Upper lobe of left lung (tissue), 6 donors: ENCODE measurements at regions not wholly inside any gene's neighbourhood (a gene's known extent, or its start where the extent isn't known, plus 50 kb on each side); places are given as distances from the start of the nearest gene placed in this dataset.
A peak's percentile ranks its signal among the peaks of the same experiment; 100 is the strongest.

Experiments used
- ATAC-seq, 2 donors: fragments of 200-7000 bp; cut with Tn5 transposase; one replicate each; pipeline ENCODE4 v1.9.1; 2022; ENCODE audit warnings: mild to moderate bottlenecking in 2 of 2, moderate library complexity in 2 of 2; ENCODE audit not compliant: low FRiP score in 2 of 2
- DNase-seq, 2 donors: peaks; one replicate each; pipeline ENCODE4 v3.0.0-alpha.2; 2019 to 2020
- H3K27ac ChIP-seq, 4 donors: fragments of 200-600 bp; sonication (generic); one replicate each; pipeline ENCODE4 v1.5.1; 2016 to 2019
- H3K27me3 ChIP-seq, 4 donors: fragments of 200-600 bp; sonication (generic); one replicate each; pipeline ENCODE4 v1.5.1; 2017 to 2019
- H3K36me3 ChIP-seq, 4 donors: fragments of 200-600 bp; sonication (generic); one replicate each; pipeline ENCODE4 v1.5.1; 2016 to 2019
- H3K4me1 ChIP-seq, 4 donors: fragments of 200-600 bp; sonication (generic); one replicate each; pipeline ENCODE4 v1.5.1; 2018 to 2019
- H3K4me3 ChIP-seq, 4 donors: fragments of 200-600 bp; sonication (generic); one replicate each; pipeline ENCODE4 v1.5.1; 2017 to 2019; ENCODE audit warnings: mild to moderate bottlenecking in 2 of 4, moderate library complexity in 1 of 4
- H3K9me3 ChIP-seq, 4 donors: fragments of 200-600 bp; sonication (generic); one replicate each; pipeline ENCODE4 v1.5.1; 2018 to 2019
- EP300 ChIP-seq, 4 donors: sonication (generic); formaldehyde crosslinking; IDR thresholded peaks; one replicate each; pipeline ENCODE4 v1.5.1; 2017; ENCODE audit warnings: antibody characterized with exemption in 4 of 4, control low read depth in 2 of 4
- POLR2A ChIP-seq, 4 donors: fragments of 450-650 bp; IDR thresholded peaks; one replicate each; pipeline ENCODE4 v1.5.1; 2016 to 2017; ENCODE audit warnings: antibody characterized with exemption in 4 of 4, mild to moderate bottlenecking in 2 of 4
- POLR2AphosphoS5 ChIP-seq, 2 donors: sonication (generic); formaldehyde crosslinking; IDR thresholded peaks; one replicate each; pipeline ENCODE4 v1.5.1; 2017; ENCODE audit warnings: antibody characterized with exemption in 2 of 2
- WGBS, 2 donors: methylation state at CpG; one replicate each; pipeline ENCODE4 v1.1.5; 2017 to 2018; 5-methylcytosine and 5-hydroxymethylcytosine counted together
- TF ChIP-seq, protein P1 (sequence below), 6 experiments: fragments of 450-650 bp in 4 of 6; fragments of 200-600 bp in 2 of 6; sonication (generic) in 2 of 6; IDR thresholded peaks; one replicate each; pipeline ENCODE4 v1.5.1; 2016 to 2019; ENCODE audit warnings: antibody characterized with exemption in 6 of 6
- donor health status: DM: no; HTN: no; CAD: no; lungs with moderate emphysema.
- donor health status: DM: no; HTN: yes; CAD: no; lungs with severe emphysema.

DNA sequence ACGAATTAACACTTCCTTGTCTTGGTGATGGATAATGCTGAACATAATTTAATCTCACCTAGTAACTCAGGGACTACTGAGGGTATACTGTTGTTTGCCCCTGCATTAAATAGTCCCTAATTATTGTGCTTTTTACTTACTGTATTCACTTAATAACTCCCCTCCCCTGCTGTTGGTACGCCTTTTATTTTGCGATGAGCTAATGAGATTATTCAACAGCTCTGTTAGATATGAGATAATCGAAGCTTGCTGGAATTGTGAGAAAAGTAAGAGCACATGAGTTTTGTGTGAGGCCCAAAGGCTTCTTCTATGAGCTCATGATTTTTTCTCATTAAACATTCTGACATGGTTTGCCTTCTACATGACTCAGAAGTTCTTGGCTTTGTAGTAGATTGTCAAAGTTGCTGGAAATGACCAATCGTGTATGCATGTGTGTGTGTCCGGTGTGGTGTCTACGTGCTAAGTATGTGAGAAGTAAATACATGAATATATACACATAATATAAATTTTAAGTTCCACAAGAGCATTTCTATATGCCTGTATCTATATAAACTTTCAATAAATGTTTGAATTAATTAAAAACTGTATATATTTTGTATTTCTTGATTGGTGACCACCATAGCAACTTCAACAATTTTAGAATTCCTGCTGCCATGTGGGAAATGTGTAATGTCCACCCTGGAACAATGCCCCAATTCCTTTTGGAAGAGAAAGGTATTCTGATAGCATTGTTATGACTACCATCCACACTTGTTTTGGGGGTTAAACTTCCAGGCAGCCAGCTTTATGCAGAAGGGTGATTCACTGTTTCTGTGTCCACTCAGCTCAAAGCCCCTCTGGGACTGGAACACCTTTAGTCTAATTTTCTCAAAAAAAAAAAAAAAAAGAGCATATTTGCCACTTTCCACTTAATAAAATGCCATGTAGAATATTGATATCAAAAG is 106.2 kb downstream of the SAMD9 start:
- peak in 1 of 2 donors; percentile 88 for ATAC-seq
- 70 to 81% methylated on average over 7 of the region's 7 CpGs for WGBS, 2 donors
- no peaks in the 10 kb centered on the region for H3K36me3 ChIP-seq

DNA sequence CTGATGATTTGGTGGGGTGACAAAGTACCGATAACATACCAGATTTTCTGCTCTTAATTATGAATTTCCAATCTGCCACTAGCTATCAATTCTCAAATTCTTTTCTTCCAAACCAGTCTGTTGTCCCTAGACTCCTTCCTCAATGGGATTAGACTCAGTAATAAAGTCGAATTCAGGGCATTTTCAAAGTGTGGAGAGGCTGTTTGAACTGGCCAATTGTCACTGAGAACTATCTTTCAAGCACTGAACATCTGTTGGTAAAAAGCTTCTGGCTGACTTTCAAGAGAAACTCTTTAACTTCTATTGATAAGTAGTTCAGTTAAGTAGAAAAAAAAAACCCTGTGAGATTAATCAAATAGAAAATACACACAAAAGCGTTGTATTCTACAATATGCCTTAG is 108.9 kb downstream of the SAMD9 start:
- no peaks in the 10 kb centered on the region for H3K36me3 ChIP-seq
- no peak for ATAC-seq
- H3K27ac ChIP-seq, result no peak overlapping the region
- H3K4me1 ChIP-seq, result no peaks in the 10 kb centered on the region
- 66 to 67% methylated on average over 3 of the region's 3 CpGs for WGBS, 2 donors
- TF ChIP-seq POLR2AphosphoS5 (IDR thresholded peaks at IDR 0.05) (no peak), EP300 (IDR thresholded peaks at IDR 0.05) (no peak), POLR2A (IDR thresholded peaks at IDR 0.05) (no peak)
- TF ChIP-seq, protein P1, sequence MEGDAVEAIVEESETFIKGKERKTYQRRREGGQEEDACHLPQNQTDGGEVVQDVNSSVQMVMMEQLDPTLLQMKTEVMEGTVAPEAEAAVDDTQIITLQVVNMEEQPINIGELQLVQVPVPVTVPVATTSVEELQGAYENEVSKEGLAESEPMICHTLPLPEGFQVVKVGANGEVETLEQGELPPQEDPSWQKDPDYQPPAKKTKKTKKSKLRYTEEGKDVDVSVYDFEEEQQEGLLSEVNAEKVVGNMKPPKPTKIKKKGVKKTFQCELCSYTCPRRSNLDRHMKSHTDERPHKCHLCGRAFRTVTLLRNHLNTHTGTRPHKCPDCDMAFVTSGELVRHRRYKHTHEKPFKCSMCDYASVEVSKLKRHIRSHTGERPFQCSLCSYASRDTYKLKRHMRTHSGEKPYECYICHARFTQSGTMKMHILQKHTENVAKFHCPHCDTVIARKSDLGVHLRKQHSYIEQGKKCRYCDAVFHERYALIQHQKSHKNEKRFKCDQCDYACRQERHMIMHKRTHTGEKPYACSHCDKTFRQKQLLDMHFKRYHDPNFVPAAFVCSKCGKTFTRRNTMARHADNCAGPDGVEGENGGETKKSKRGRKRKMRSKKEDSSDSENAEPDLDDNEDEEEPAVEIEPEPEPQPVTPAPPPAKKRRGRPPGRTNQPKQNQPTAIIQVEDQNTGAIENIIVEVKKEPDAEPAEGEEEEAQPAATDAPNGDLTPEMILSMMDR (IDR thresholded peaks at IDR 0.05), result no peak
- no peaks in the 10 kb centered on the region for H3K9me3 ChIP-seq
- no peaks in the 10 kb centered on the region for H3K27me3 ChIP-seq
- no peak overlapping the region for H3K4me3 ChIP-seq
- no peak for DNase-seq

More for the DNA sequence above, 106.2 kb downstream of the SAMD9 start:
- DNase-seq, result no peak
- Histone ChIP-seq H3K4me3 (no peak overlapping the region), H3K27ac (no peak overlapping the region), H3K27me3 (no peaks in the 10 kb centered on the region), H3K4me1 (peaks cover 9 to 19% (median 17%) of the 10 kb centered on the region in 4 donors), H3K9me3 (no peaks in the 10 kb centered on the region)
- TF ChIP-seq POLR2A (IDR thresholded peaks at IDR 0.05) (no peak), EP300 (IDR thresholded peaks at IDR 0.05) (no peak), POLR2AphosphoS5 (IDR thresholded peaks at IDR 0.05) (no peak)
- TF ChIP-seq, protein P1 (IDR thresholded peaks at IDR 0.05), result no peak

DNA sequence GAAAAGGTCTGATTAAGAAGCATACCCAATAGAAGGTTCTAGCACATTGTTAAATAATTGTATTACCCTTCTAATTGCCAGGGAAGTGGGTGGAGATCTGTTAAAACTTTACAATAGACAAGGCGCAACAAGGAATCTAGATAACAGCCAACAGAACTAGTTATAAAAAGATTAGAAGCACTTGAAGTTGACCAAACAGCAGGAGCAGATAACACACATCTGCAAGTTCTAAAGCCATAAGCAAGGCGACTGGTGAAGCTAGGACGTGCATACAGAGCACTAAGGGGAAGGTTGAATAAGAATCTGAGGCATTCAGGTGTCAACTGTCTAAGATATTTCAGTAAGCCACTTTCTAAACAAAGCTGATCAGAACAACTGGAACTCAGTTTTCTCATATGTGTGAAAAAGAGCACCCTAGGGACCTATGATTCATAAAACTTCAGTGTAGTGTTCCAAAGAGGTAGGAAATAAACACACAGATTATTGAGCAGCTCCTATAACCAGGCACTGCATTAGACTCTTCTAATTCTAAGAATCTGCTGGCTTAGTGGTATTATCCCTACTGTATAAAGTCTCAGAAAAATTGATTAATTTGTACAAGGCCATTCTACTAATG is 111.2 kb downstream of the SAMD9 start:
- no peak for TF ChIP-seq EP300 (IDR thresholded peaks at IDR 0.05)
- TF ChIP-seq, protein P1 (IDR thresholded peaks at IDR 0.05), result no peak
- ATAC-seq, result no peak

DNA sequence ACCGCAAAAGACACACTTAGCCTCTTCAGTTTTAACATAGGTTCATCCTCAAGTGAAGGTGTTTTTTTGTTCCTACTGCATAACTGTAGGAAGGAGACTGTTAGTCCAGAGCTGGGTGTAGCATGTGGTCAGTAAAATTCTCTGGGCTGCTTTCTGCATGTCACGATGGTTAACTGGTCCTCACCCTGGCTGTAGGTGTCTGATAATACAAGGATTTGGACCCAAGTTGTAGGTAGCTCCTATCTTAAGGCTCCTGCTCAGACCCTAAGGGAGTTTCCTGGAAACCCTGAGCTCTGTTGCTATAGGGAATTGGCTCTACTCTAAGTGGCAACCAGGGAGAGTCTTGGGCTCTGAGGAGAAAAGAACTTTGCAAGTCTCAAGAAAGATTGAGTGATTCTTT is 112.9 kb downstream of the SAMD9 start:
- no peak for DNase-seq
- no peaks in the 10 kb centered on the region for H3K9me3 ChIP-seq
- no peaks in the 10 kb centered on the region for H3K4me1 ChIP-seq
- H3K36me3 ChIP-seq, result no peaks in the 10 kb centered on the region
- no peak for ATAC-seq
- 93 to 94% methylated on average over 2 of the region's 2 CpGs for WGBS, 2 donors
- no peaks in the 10 kb centered on the region for H3K27me3 ChIP-seq
- H3K4me3 ChIP-seq, result no peak overlapping the region
- H3K27ac ChIP-seq, result no peak overlapping the region
- TF ChIP-seq POLR2A (IDR thresholded peaks at IDR 0.05), result no peak

More for the DNA sequence above, 111.2 kb downstream of the SAMD9 start:
- no peak overlapping the region for H3K27ac ChIP-seq
- H3K4me1 ChIP-seq, result no peaks in the 10 kb centered on the region
- H3K9me3 ChIP-seq, result no peaks in the 10 kb centered on the region
- no peaks in the 10 kb centered on the region for H3K36me3 ChIP-seq
- no peaks in the 10 kb centered on the region for H3K27me3 ChIP-seq
- DNase-seq, result no peak
- H3K4me3 ChIP-seq, result no peak overlapping the region
- 64 to 78% methylated on average over 3 of the region's 3 CpGs for WGBS, 2 donors

- Histone ChIP-seq H3K27me3 (no peaks in the 10 kb centered on the region), H3K4me1 (no peaks in the 10 kb centered on the region), H3K27ac (no peak overlapping the region), H3K9me3 (no peaks in the 10 kb centered on the region), H3K36me3 (no peaks in the 10 kb centered on the region), H3K4me3 (no peak overlapping the region)
- DNase-seq (no peak), ATAC-seq (no peak)
- no peak for TF ChIP-seq POLR2AphosphoS5 (IDR thresholded peaks at IDR 0.05)
- TF ChIP-seq, protein P1 (IDR thresholded peaks at IDR 0.05), result no peak
- no peak for TF ChIP-seq EP300 (IDR thresholded peaks at IDR 0.05)
- no peak for TF ChIP-seq POLR2A (IDR thresholded peaks at IDR 0.05)
These were observed 120.1 kb downstream of the SAMD9 start for GRCh38 chr7:92997719-92998118.
